OCI-LY1 (cell line): ENCODE measurements at regions not wholly inside any gene's neighbourhood (a gene's known extent, or its start where the extent isn't known, plus 50 kb on each side); places are given as distances from the start of the nearest gene placed in this dataset.

Source experiments
- CTCF ChIP-seq: fragments of 200-600 bp; sonication (generic), shearing (Covaris generic); IDR thresholded peaks from 2 replicates; pipeline ENCODE4 v1.5.1; 2017; ENCODE audit warnings: mild to moderate bottlenecking, antibody characterized with exemption, low read length, moderate library complexity, mixed read lengths
- EZH2 ChIP-seq: fragments of 200-600 bp; sonication (generic), shearing (Covaris generic); IDR thresholded peaks from 2 replicates; pipeline ENCODE4 v1.8.0; 2017; ENCODE audit warnings: borderline replicate concordance, mixed run types, mild to moderate bottlenecking, antibody characterized with exemption, low read length, moderate library complexity, mixed read lengths

DNA sequence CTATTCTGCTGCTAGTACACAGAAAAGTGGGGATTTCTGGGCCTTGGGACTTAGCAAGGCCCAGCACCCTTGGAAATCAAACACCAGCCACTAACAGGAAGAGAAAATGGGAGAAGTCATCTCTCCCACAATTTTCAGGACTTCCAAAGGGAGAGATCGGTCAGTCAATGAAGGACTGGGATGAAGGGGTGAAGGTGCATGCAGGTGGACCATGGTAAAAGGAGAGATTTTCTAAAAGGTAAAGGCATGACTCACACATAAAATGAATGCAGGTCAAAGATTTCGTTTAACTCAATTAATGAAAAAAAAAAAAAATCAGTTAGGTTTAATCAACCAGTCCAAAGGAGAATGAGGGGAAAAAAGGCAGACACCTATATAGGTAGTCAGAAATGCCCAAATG lies 176.4 kb upstream of the PROK2 start:
- TF ChIP-seq CTCF (no peak), EZH2 (no peak)
